Stimulated activated CD4-positive, alpha-beta T cell treated with anti-CD3 and anti-CD28 coated beads, Interleukin-12 subunit alpha, Interleukin-12 subunit beta, amount 100 ng/mL, for 24 hours (primary cell): ENCODE measurements at regions not wholly inside any gene's neighbourhood (a gene's known extent, or its start where the extent isn't known, plus 50 kb on each side); places are given as distances from the start of the nearest gene placed in this dataset.
"Not testable (repeated sequence)": the region's sequence is repeated elsewhere in the genome, so short reads cannot be mapped to it uniquely, and the experiment has no call there.

ENCODE experiments used
- DNase-seq, 2 experiments: peaks; one replicate each; pipeline ENCODE4 v3.0.0-alpha.2; 2020; ENCODE audit warnings: low read depth in 2 of 2

DNA sequence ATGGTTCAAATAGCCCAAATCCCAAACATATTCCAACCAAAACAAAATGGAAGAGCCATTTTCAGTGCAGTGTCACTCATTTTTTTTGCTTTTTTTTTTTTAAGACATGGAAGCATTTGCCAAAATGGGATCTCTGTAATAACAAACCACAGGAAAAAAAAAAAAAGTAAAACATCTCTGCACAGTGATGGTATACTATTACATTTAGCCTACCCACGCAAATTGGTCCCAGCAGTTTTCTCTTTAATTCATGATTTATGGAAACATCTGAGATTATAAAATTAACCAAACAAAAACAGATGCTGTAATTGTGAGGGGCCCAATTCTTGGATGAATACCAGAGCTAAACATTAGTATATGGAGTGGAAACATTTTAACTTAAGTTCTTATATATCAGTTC is 566.6 kb downstream of the ZNF608 start:
- no peak for DNase-seq

DNA sequence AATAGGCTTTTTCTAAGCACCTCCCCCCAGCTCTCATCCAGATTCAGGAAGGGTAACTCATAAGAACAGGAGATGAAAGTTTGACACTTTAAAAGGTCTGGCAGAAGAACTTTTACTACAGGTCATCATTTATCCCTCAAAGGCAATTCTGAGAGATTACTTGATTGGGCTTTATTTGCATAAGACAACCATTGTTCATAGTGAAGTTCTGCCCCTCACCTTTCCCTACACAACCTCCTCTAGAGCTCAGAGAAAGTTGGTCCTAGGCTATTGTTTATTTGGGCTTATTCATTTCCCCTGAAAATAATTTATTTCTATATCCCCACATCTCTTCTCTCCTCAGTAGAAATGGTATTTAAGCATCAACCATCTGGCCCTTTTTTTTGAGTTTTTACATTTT is 568.4 kb downstream of the ZNF608 start:
- no peak for DNase-seq

DNA sequence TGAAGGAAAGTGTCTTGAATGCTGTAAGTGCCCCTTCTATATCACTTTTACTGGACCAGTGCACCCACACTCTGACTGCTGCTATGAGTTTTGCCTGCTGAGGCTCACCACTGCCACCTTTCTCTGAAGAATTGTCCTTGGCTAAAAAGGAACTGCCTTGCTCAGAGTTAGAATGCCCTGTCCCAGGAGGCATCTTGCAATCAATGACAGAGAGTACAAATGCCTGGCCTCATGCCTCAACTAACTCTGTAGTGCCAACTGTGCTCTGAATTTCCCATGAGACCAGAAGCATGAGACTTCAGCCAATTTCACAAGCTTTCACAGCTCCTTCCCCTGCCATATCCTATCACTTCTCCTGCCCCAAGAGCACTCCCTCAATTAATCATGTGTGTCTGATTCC is 569.7 kb downstream of the ZNF608 start:
- no peak for DNase-seq

DNA sequence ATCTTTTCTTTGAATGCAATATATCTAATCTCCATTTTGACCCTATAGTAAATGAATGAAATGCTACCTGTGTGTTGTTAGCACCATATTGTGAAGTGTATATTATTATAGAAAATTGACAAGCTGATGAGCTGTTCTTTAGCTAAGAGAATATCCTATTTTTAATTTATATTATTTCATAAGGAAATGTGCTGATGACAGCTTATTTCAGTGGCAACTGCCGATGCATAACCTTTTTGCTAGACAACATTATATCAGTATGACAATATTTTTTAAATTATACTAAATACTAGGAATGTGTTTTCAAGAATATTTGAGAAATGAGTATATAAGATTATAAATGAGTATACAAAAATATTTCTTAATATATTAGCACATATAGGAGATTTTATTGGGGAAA is 573.1 kb downstream of the ZNF608 start:
- DNase-seq, result no peak

DNA sequence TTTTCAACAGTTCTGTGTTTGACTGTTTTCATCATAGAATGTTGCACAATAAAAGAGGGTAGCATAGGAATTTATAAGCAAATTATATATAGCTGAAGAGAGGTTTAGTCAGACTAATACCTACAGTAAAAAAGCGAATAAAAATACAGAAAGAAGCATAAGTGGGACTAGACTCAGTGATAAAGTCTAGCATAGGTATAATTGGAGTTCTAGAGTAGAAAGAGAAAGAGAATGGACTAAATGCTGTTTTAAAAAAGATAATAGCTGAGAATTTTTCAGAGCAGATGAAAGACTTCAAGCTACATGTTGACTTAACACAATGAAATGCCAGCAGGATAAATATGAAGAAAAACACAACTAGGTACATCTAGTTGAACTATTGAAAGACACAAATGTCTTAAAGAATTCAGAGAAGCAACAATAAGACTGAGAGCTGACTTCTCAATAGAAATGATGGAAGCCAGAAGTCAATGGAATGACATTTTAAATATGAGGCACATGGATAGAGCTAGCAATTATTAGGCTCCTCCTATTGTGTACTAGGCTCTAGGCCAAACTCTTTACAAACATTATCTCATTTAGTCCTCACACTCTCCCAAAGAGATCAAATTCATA is 573.9 kb downstream of the ZNF608 start:
- no peak for DNase-seq

DNA sequence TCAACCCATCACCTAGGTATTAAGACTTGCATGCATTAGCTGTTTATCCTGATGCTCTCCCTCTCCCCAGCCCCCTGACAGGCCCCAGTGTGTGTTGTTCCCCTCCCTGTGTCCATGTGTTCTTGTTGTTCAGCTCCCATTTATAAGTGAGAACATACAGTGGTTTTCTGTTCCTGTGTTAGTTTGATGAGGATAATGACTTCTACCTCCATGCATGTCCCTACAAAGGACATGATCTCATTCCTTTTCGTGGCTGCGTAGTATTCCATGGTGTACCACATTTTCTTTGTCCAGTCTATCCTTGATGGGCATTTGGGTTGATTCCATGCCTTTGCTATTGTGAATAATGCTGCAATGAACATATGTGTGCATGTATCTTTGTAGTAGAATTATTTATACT is 578.3 kb downstream of the ZNF608 start:
- not testable (repeated sequence) for DNase-seq

DNA sequence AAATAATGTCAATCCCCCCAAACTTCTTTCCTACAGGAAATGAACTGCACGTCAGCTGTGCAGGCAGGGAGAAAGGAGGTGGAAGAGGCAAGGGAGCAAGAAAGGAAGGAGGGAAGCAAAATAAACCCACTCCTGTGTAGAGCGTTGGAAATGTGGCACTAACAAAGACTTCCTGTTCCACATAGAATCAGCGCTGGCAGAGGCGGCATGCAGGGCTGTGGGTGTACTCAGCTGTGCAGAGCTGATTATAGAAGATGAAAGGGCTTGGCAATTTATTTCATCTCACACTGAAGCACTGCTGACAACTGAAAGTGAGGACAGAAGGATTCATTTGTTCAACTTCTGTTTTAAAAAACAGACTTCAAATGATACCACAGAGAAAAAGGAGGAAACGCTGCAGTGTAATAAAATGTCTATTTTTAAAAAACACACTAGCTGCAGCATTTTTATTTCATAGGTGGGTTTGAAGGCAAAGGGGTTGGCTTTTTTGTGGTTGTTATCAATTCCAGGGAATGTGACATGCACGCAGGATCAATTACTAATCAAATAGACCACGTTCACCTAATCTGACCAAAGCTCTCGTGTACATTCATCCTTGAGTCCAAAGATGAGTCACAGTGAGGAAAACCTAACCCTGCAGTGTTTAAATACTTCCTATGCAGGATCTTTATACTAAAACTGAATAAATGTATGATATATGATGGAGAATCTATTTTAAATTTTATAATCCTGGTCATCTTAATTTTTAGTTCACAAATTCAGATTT is 583.5 kb downstream of the ZNF608 start:
- DNase-seq, result no peak

DNA sequence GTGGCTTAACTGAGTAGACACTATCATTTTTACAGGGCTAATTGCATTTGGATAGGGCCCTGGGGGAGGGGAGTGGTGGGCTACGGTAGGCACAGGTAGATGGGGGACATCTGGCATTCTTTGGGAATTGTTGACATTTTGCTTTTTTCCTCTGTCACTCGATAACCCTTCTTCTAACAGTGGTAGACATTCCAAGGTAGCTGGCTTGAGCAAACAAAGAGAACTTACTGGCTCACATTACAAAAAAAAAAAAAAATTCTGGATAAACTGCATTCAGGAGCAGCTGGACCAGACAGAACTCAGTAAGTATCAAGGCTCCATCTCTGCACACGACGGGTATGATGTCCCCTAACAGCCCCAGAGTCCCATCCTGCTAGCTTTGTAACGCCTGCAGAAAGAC is 585.2 kb downstream of the ZNF608 start:
- DNase-seq, result no peak

DNA sequence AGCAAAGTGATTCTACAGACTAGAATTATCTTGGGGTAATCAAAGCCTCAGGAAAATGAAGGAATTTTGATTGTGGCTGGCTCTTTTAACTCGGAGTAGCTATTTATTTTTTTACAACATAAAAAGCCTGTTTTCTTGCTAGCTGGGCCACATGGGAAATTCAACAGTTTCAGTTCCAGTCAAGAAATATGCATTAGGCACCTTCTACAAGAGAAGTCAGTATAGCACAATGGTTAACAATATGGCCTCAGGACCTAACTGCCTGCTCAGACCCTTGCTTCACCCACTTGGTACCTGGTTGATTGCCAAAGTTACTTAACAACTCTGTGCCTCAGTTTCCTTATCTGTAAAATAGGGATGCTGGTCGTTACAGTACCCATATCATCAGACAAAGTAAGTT is 586.2 kb downstream of the ZNF608 start:
- DNase-seq, result no peak

DNA sequence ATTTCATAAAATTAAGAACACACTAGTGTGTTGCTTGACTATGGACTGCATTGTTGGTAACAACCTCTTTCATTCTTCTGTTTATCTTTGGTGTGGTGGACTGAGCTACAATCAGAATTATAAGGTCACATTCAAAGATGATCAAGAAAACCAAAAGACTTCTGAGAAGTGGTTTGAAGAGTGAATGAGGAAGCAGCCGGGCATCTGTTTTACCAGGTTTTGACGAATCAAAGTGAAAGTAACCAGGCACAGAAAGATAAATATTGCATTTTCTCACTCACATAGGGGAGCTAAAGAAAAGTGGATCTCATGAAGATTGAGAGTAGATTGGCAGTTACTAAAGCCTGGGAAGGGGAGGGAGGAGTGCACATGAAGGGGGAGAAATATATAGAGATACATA is 589.1 kb downstream of the ZNF608 start:
- no peak for DNase-seq

DNA sequence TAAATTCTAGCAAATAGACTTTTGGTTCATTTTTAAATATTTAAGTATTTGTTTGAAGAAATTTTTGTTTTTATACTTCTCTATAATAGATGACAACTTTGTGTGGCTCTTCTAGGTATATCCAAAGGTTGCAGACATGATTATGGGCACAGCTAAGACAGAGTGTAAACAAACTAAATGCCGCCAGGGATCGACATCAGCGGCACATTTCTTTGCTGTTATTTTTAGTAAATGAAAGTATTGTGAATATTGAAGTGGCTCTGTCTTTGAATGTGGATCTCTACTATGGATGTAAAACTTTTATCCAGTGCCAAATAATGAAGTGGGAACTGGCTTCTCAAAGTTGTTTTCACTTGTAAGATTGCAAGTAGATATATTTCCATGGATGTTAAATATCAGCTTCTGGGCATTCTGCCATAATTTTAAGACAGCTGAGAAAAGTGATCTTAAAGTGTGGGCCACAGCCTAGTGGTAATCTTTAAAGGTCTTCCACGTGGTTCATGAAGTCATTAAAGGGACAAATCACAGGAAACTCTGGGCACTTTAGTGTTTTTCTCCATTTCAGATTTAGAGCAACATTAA is 589.9 kb downstream of the ZNF608 start:
- DNase-seq, result no peak

DNA sequence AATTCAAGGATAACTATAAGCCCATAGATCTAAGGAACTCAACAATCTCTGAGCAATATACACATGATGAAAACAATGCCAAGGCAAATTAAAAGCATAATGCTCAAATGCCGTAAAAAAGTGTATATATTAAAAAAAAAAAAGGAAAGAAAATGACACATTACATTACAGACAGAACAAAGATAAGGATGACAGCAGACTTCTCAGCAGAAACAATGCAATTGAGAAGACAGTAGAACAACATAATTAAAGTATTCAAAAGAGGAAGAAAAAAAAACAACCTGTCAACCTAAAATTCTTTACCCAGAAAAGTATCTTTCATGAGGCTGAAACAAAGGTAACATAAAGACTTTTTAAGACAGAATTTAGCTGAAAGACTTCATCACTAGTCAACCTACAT is 591.7 kb downstream of the ZNF608 start:
- no peak for DNase-seq

DNA sequence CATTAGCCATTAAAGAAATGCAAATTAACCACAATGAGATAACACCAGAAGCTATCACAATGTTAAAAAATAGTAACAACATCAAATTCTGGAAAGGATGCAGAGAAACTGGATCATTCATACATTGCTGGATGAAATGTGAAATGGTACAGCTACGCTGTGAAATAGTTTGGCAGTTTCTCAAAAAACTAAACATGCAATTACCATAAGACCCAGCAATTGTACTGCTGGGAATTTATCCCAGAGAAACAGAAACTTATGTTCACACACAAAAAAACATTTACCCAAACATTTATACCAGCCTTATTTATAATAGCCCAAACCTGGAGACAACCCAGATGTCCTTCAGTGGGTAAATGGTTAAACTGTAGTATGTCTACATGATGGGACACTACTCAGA is 592.9 kb downstream of the ZNF608 start:
- DNase-seq, result no peak

DNA sequence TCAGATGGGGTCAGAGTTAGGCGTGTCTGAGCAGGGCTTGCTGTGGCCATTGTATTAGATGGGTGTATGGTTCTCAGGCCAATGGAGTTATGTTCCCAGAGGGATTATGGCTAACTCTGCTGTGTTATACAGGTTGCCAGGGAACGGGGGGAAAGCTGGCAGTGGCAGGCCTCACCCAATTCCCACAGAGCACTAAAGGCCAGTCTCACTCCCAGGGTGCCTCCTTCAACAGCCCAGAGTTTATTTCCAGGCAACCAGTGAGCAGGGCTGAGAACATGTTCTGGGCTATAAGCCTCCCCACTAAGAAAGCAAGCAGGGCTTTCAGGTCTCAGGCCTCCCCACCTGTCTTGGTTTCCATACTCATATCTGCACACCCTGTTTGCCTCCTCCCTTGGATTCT is 597.9 kb downstream of the ZNF608 start:
- DNase-seq, result no peak

DNA sequence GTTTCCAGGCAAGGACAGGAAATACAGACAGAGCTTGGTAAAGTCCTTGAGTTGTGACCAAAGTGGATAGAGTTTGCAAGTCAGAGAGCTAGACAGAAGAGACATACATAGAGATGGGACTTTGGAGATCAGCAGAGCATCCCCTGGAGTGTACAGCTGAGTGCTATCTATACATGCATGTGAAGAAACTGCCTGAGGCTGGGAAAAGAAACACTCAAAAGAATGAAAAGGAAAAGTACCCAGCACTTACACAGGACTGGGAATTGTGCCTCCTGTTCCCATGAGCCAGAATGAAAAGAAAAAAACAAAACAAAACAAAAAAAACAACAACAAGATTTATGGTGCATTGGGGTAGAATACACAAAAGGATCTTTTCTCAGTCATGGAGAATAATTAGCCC is 606.4 kb downstream of the ZNF608 start:
- DNase-seq, result no peak

DNA sequence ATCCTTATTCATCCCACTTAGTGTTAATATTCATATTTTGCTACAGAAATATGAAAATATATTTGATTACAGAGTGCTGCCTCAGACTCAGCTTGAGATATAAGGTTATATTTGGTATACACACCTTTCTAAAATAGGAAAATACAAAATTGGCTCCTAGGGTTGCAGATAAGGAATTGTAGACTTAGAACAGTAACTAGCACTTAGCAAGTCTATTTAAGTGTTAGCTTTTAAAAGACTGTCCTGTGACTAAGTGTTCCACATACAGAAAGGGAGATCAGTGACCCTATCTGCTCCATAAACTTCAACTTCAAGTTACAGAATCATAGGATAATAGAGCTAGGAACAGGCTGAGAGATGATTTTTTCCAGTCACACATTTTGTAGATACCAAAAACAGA is 607.0 kb downstream of the ZNF608 start:
- no peak for DNase-seq

DNA sequence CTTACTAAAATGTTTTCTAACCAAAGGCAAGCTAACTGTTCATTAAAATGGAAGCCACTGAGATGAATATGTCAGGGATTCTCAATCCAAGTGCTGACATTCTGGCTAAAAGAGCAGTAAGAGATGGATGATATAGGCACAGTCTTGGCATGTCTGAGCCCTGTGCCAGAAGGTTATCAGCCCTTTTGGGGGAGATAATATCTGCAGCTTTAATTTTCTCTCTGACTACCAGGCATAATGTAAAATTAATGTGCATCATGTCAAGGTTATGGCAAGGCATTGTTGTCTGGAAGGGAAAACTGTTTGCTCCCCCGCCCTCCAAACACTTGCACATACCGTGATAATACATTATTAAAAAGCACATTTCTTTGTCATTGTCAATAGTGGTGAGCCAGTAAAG is 609.8 kb downstream of the ZNF608 start:
- DNase-seq, result no peak

DNA sequence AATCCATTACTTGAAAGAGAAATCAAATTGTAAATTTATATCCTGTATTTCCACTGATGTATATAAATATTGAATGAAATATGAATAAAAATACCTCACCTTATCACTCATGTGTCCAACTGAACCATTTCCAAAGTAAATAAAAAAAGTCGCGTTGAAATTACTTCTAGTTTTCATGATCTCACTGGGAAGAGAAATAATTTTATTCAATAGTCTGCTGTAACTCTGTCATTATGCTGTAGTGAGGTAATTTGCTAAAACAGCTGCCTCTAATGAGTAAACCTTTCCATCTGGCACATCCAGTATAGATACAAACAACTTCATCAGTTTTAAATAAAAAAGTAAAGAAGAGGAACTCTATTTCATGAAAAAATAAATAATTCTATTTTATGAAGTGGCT is 611.5 kb downstream of the ZNF608 start:
- no peak for DNase-seq

DNA sequence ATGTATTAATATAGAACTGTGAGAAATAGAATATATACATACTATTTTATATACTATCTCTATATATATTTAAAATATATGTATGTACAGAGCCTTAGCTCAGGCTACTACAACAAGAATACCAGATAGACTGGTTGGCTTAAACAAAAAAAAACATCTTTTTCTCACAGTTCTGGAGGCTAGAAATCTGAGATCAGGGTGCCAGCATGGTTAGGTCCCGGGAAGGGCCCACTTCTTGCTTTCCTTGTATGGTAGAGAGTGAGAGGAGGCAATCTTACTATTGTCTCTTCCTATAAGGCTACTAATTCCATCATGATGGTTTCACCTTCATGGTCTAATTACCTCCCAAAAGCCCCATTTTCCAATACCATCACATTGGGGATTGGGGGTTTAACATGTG is 613.0 kb downstream of the ZNF608 start:
- DNase-seq, result no peak

DNA sequence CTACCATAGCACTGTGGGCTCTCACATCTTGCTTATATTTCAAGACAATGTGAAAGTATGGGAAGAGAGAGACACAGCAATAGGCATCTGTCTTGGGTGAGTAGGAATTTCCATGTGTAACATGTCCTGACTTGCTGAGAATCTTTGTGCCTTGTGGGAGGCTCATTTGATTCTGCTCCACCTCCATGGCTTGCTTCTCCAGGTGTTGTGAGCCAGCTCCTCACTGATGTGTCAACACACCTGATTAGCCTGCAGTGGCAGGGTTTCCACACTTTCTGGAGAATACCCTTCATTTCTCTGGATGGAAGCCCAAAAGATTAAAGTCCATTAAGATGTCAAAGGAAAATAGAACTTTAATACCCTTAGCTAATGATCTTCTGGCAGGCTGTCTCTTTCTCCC is 613.6 kb downstream of the ZNF608 start:
- no peak for DNase-seq

DNA sequence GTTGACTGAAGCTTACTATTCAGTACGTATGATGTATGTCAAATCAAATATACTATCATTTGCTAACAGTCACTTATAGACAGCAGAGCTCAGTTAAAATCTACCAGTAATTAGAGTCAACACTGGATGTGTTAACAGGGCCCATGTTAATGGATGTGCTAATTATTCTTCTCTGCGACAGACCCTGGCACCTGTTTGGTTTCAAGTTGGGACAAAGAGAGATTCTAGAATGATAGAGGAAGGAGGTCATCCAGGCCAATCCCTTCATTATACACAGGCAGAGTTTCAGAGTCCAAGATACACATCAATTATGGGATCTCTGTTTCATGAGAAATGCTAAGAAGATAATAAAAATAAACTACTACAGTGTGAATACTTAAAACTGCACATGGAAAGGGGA is 615.0 kb downstream of the ZNF608 start:
- DNase-seq, result no peak

DNA sequence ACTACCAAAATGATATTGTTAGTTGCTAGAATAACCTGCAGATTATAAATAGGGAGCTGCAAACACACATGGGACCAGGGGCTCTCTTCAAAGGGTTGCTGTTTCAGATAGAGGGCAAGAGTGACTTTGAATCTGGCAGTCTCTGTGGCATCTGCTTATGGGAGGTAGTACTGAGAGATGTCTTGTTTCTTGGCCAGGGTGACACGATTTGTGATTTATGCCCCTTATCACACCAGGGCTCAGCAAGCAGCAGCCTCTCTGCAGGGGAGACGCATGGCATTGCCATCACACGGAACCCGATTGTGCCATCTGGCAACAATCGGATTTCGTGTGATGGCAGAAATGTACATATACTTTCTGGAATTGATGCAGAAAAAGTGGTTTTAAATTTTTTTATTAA is 615.6 kb downstream of the ZNF608 start:
- DNase-seq, result no peak

DNA sequence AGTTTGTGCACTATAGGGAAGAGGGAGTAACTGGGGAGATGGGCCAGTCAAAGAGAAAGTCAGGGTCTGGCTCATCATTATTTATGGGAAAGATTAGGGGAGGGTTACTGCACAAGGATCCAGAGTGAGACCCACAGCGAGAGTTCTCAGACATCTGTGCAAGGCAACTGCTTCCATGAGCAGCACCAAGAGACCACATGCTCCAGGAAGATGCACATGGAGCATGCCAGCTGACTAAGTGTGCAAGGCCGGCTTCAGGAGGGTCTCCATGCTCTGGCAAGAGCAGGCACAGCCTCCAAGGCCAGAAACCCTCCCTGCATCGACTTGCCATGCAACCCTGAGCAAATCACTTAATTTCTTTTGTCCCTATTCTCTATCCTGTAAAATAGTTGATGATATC is 616.9 kb downstream of the CSNK1G3 start:
- no peak for DNase-seq
